HFF-Myc (cell line): ENCODE measurements at regions not wholly inside any gene's neighbourhood (a gene's known extent, or its start where the extent isn't known, plus 50 kb on each side); places are given as distances from the start of the nearest gene placed in this dataset.
A peak's percentile ranks its signal among the peaks of the same experiment; 100 is the strongest.

ENCODE experiments used
- DNase-seq: peaks from one replicate; pipeline ENCODE4 v3.0.0-alpha.2; 2011; ENCODE audit warnings: low read depth; ENCODE audit errors: extremely low read depth
- H3K4me3 ChIP-seq: replicated peaks from 2 replicates; pipeline ENCODE4 v1.5.1; 2011; ENCODE audit warnings: low read depth, mild to moderate bottlenecking, control low read depth, low read length
- CTCF ChIP-seq: IDR thresholded peaks from 2 replicates; pipeline ENCODE4 v1.5.1; 2012; ENCODE audit warnings: mild to moderate bottlenecking, low read depth, low read length, control low read depth; ENCODE audit errors: missing control alignments

- peak; percentile 45 for TF ChIP-seq CTCF
- H3K4me3 ChIP-seq = no peak overlapping the region
- DNase-seq = no peak
Observed at GRCh38 chr4:126582737-126583136, 1050.0 kb upstream of the INTU start.

- DNase-seq = no peak
- TF ChIP-seq CTCF = peak; percentile 47
- no peak overlapping the region for H3K4me3 ChIP-seq
Observed at GRCh38 chr4:126583509-126583908, 1049.2 kb upstream of the INTU start.

GRCh38 chr4:126591583-126591982 lies 1041.2 kb upstream of the INTU start:
- TF ChIP-seq CTCF = no peak
- no peak for DNase-seq
- H3K4me3 ChIP-seq = no peak overlapping the region

- no peak for DNase-seq
- TF ChIP-seq CTCF = peak; percentile 42
- H3K4me3 ChIP-seq = no peak overlapping the region
Observed at GRCh38 chr4:126592088-126592487, 1040.7 kb upstream of the INTU start.

- TF ChIP-seq CTCF = no peak
- H3K4me3 ChIP-seq = no peak overlapping the region
- DNase-seq = no peak
Observed at GRCh38 chr4:126593626-126594025, 1039.1 kb upstream of the INTU start.

- no peak for TF ChIP-seq CTCF
- H3K4me3 ChIP-seq = no peak overlapping the region
- DNase-seq = no peak
Observed at GRCh38 chr4:126595643-126596042, 1037.1 kb upstream of the INTU start.

- no peak overlapping the region for H3K4me3 ChIP-seq
- TF ChIP-seq CTCF = no peak
- no peak for DNase-seq
Observed at GRCh38 chr4:126599746-126600145, 1033.0 kb upstream of the INTU start.
